Activated T-helper 17 cell treated with anti-CD3 and anti-CD28 coated beads, Interleukin-2, amount 50 U/mL, for 72 hours (primary cell): ENCODE measurements at regions not wholly inside any gene's neighbourhood (a gene's known extent, or its start where the extent isn't known, plus 50 kb on each side); places are given as distances from the start of the nearest gene placed in this dataset.

Source experiments
- ATAC-seq: fragments of 150-1000 bp; cut with Tn5 transposase; replicated peaks from 2 replicates; pipeline ENCODE4 v1.10.0; 2021; ENCODE audit warnings: mild to moderate bottlenecking, moderate library complexity
- H3K27ac Mint-ChIP-seq: one replicate; pipeline ENCODE4 v1.8.0; 2022; ENCODE audit warnings: mixed read lengths
- H3K27me3 Mint-ChIP-seq: one replicate; pipeline ENCODE4 v1.8.0; 2022; ENCODE audit warnings: mixed read lengths
- H3K36me3 Mint-ChIP-seq: one replicate; pipeline ENCODE4 v1.8.0; 2022; ENCODE audit warnings: low read depth, mild to moderate bottlenecking, mixed read lengths
- H3K4me1 Mint-ChIP-seq: one replicate; pipeline ENCODE4 v1.8.0; 2022; ENCODE audit warnings: mixed read lengths
- H3K4me3 Mint-ChIP-seq: one replicate; pipeline ENCODE4 v1.8.0; 2022; ENCODE audit warnings: mild to moderate bottlenecking, mixed read lengths
- H3K9me3 Mint-ChIP-seq: one replicate; pipeline ENCODE4 v1.8.0; 2022; ENCODE audit warnings: mixed read lengths

- Mint-ChIP-seq H3K36me3 (no peaks in the 10 kb centered on the region), H3K9me3 (no peaks in the 10 kb centered on the region), H3K27me3 (peaks cover 19% of the 10 kb centered on the region), H3K4me3 (no peak overlapping the region), H3K4me1 (no peaks in the 10 kb centered on the region), H3K27ac (no peak overlapping the region)
- no peak for ATAC-seq
These were observed 55.1 kb upstream of the LAMA2 start for GRCh38 chr6:128827675-128828464.

- H3K27ac Mint-ChIP-seq, result no peak overlapping the region
- ATAC-seq, result no peak
- no peaks in the 10 kb centered on the region for H3K4me1 Mint-ChIP-seq
- H3K27me3 Mint-ChIP-seq, result peaks cover 22% of the 10 kb centered on the region
- H3K9me3 Mint-ChIP-seq, result no peaks in the 10 kb centered on the region
- H3K4me3 Mint-ChIP-seq, result no peak overlapping the region
- H3K36me3 Mint-ChIP-seq, result no peaks in the 10 kb centered on the region
These were observed 56.3 kb upstream of the LAMA2 start for GRCh38 chr6:128826606-128827005.

GRCh38 chr6:128822271-128822670 lies 60.7 kb upstream of the LAMA2 start:
- Mint-ChIP-seq H3K36me3 (no peaks in the 10 kb centered on the region), H3K4me3 (no peak overlapping the region), H3K27ac (no peak overlapping the region), H3K9me3 (no peaks in the 10 kb centered on the region), H3K27me3 (peaks cover 20% of the 10 kb centered on the region), H3K4me1 (no peaks in the 10 kb centered on the region)
- ATAC-seq, result no peak

GRCh38 chr6:128821116-128821515 lies 61.8 kb upstream of the LAMA2 start:
- no peaks in the 10 kb centered on the region for H3K9me3 Mint-ChIP-seq
- no peaks in the 10 kb centered on the region for H3K36me3 Mint-ChIP-seq
- no peaks in the 10 kb centered on the region for H3K4me1 Mint-ChIP-seq
- H3K4me3 Mint-ChIP-seq, result no peak overlapping the region
- H3K27me3 Mint-ChIP-seq, result peaks cover 20% of the 10 kb centered on the region
- H3K27ac Mint-ChIP-seq, result no peak overlapping the region
- no peak for ATAC-seq

GRCh38 chr6:128808856-128809255 lies 74.1 kb upstream of the LAMA2 start:
- H3K4me3 Mint-ChIP-seq, result no peak overlapping the region
- no peak overlapping the region for H3K27ac Mint-ChIP-seq
- no peaks in the 10 kb centered on the region for H3K36me3 Mint-ChIP-seq
- peaks cover 11% of the 10 kb centered on the region for H3K27me3 Mint-ChIP-seq
- no peaks in the 10 kb centered on the region for H3K4me1 Mint-ChIP-seq
- no peaks in the 10 kb centered on the region for H3K9me3 Mint-ChIP-seq
- ATAC-seq, result no peak

GRCh38 chr6:128807577-128807976 lies 75.4 kb upstream of the LAMA2 start:
- peaks cover 10% of the 10 kb centered on the region for H3K27me3 Mint-ChIP-seq
- H3K9me3 Mint-ChIP-seq, result no peaks in the 10 kb centered on the region
- no peak overlapping the region for H3K4me3 Mint-ChIP-seq
- ATAC-seq, result no peak
- no peaks in the 10 kb centered on the region for H3K4me1 Mint-ChIP-seq
- no peak overlapping the region for H3K27ac Mint-ChIP-seq
- H3K36me3 Mint-ChIP-seq, result no peaks in the 10 kb centered on the region

- ATAC-seq, result no peak
- Mint-ChIP-seq H3K4me1 (no peaks in the 10 kb centered on the region), H3K36me3 (no peaks in the 10 kb centered on the region), H3K27ac (no peak overlapping the region), H3K27me3 (peaks cover 1% of the 10 kb centered on the region), H3K9me3 (no peaks in the 10 kb centered on the region), H3K4me3 (no peak overlapping the region)
These were observed 76.7 kb upstream of the LAMA2 start for GRCh38 chr6:128806261-128806660.

- H3K9me3 Mint-ChIP-seq, result no peaks in the 10 kb centered on the region
- H3K4me1 Mint-ChIP-seq, result no peaks in the 10 kb centered on the region
- no peaks in the 10 kb centered on the region for H3K27me3 Mint-ChIP-seq
- ATAC-seq, result no peak
- no peaks in the 10 kb centered on the region for H3K36me3 Mint-ChIP-seq
- no peak overlapping the region for H3K4me3 Mint-ChIP-seq
- H3K27ac Mint-ChIP-seq, result no peak overlapping the region
These were observed 79.0 kb upstream of the LAMA2 start for GRCh38 chr6:128803911-128804310.

GRCh38 chr6:128801621-128802020 lies 81.3 kb upstream of the LAMA2 start:
- Mint-ChIP-seq H3K9me3 (no peaks in the 10 kb centered on the region), H3K4me3 (no peak overlapping the region), H3K27ac (no peak overlapping the region), H3K27me3 (no peaks in the 10 kb centered on the region), H3K36me3 (no peaks in the 10 kb centered on the region), H3K4me1 (no peaks in the 10 kb centered on the region)
- no peak for ATAC-seq

GRCh38 chr6:128784266-128784665 lies 98.7 kb upstream of the LAMA2 start:
- Mint-ChIP-seq H3K9me3 (peaks cover 5% of the 10 kb centered on the region), H3K4me3 (no peak overlapping the region), H3K27ac (no peak overlapping the region), H3K36me3 (no peaks in the 10 kb centered on the region), H3K4me1 (no peaks in the 10 kb centered on the region), H3K27me3 (peaks cover 16% of the 10 kb centered on the region)
- no peak for ATAC-seq

GRCh38 chr6:128768187-128768586 lies 114.8 kb upstream of the LAMA2 start:
- ATAC-seq, result no peak
- Mint-ChIP-seq H3K36me3 (no peaks in the 10 kb centered on the region), H3K4me1 (no peaks in the 10 kb centered on the region), H3K9me3 (peaks cover 5% of the 10 kb centered on the region), H3K4me3 (no peak overlapping the region), H3K27ac (no peak overlapping the region), H3K27me3 (no peaks in the 10 kb centered on the region)

- peaks cover 3% of the 10 kb centered on the region for H3K27me3 Mint-ChIP-seq
- no peak for ATAC-seq
- no peak overlapping the region for H3K4me3 Mint-ChIP-seq
- H3K27ac Mint-ChIP-seq, result no peak overlapping the region
- peaks cover 5% of the 10 kb centered on the region for H3K9me3 Mint-ChIP-seq
- no peaks in the 10 kb centered on the region for H3K4me1 Mint-ChIP-seq
- no peaks in the 10 kb centered on the region for H3K36me3 Mint-ChIP-seq
These were observed 115.2 kb upstream of the LAMA2 start for GRCh38 chr6:128767705-128768104.

- Mint-ChIP-seq H3K27ac (no peak overlapping the region), H3K4me1 (no peaks in the 10 kb centered on the region), H3K27me3 (peaks cover 4% of the 10 kb centered on the region), H3K4me3 (no peak overlapping the region), H3K36me3 (no peaks in the 10 kb centered on the region), H3K9me3 (peaks cover 5% of the 10 kb centered on the region)
- ATAC-seq, result no peak
These were observed 115.8 kb upstream of the LAMA2 start for GRCh38 chr6:128767150-128767549.

GRCh38 chr6:128763599-128764300 lies 119.2 kb upstream of the LAMA2 start:
- Mint-ChIP-seq H3K4me1 (no peaks in the 10 kb centered on the region), H3K36me3 (no peaks in the 10 kb centered on the region), H3K9me3 (peaks cover 2% of the 10 kb centered on the region), H3K4me3 (no peak overlapping the region), H3K27ac (no peak overlapping the region), H3K27me3 (peaks cover 7% of the 10 kb centered on the region)
- no peak for ATAC-seq

- Mint-ChIP-seq H3K27ac (no peak overlapping the region), H3K9me3 (no peaks in the 10 kb centered on the region), H3K36me3 (no peaks in the 10 kb centered on the region), H3K4me3 (no peak overlapping the region), H3K27me3 (peaks cover 7% of the 10 kb centered on the region), H3K4me1 (no peaks in the 10 kb centered on the region)
- ATAC-seq, result no peak
These were observed 123.0 kb upstream of the LAMA2 start for GRCh38 chr6:128759901-128760300.
